Stimulated activated CD8-positive, alpha-beta memory T cell treated with anti-CD3 and anti-CD28 coated beads, Interleukin-7, amount 100 ng/mL, for 1 hour (primary cell): ENCODE measurements at regions not wholly inside any gene's neighbourhood (a gene's known extent, or its start where the extent isn't known, plus 50 kb on each side); places are given as distances from the start of the nearest gene placed in this dataset.
A peak's percentile ranks its signal among the peaks of the same experiment; 100 is the strongest.

Experiments used
- DNase-seq, 2 donors: peaks; one replicate each; pipeline ENCODE4 v3.0.0-alpha.2; 2020; ENCODE audit warnings: low read depth in 2 of 2

DNA sequence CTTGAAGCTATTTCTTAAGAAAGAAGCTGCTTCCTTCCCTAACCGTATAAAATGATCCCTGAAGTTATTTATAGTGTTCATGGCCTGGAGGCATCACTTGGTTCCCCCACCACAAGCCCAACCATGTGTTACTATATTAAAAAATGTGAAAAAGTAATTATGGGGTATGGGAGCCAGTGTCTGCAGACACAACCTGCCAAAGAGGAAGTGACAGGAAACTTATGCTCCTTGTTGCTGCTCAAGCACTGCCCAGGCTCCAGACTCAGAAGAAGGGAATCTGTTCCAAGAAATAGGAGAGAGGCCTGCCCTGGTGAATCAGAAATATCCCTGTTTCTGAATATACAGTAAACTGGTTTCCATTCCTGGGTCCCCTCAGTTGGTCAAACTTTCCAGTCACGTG is 217.2 kb upstream of the BMP4 start:
- DNase-seq, result no peak

DNA sequence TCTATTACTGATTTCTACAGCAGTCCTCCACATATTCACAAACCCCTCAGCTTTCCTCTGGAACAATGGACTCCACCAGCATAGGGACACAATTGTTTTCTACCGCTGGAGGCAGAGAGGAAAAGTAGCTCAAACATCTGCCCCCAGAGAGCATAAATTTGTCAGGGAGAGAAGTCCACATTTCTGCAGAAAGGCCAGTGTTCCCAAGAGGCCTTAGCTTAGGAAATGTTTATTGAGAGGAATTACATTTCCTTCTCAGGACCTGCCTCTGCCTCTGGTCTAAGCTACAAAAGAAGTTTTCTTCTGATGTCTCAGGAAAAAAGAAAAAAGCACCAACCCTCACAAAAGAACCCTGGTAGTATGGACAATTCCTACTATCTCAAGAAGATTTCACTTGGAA is 217.8 kb upstream of the BMP4 start:
- no peak for DNase-seq

DNA sequence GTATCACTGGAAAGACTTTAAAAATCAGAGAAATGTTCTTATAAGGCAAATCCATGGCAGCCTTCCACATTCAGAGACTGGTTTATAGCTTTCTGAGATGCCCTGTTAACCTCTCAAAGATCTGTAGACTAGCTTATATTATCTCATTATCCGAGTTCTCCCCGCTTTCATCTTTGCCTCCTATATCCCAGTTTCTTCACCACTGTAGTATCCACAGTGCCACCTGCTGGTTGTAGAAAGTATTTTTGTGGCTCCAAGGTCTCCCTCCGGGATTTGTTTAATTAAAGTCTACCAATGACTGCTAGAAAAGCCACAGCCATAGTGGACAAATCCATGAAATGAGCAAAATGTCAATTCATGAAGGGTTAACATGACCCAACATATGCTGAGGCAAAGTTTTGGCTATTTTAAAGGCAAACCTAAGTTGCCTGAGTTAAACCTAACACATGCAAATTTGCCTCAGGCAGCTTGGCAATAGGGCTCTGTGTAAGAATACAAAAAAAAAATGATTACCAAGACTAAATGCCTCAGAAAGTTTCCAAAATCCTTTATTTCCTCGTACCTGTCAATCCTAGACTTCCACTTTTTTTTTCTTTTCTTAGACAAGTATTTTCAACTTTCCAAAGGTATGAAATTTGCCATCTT is 218.8 kb upstream of the BMP4 start:
- peak in 1 of 2 donors; percentile 0 for DNase-seq

DNA sequence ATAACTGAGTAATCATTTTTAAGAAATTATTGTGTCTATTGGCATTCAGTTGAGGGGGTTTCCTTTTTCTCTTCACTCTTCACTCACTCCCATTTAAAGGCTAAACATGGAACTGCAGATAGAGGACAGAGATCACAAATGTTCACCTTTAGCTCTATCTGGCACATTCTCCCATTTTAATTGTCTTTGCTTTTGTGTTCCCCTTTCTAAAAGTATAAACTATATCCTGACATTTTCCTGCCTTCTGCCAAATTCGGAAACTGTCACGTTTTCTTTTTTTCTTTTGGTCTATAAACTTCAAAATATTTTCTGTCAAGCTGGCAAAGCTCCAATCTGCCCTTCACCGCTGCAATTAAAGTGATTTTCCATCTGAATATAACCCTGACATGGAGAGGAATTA is 219.8 kb upstream of the CDKN3 start:
- no peak for DNase-seq

DNA sequence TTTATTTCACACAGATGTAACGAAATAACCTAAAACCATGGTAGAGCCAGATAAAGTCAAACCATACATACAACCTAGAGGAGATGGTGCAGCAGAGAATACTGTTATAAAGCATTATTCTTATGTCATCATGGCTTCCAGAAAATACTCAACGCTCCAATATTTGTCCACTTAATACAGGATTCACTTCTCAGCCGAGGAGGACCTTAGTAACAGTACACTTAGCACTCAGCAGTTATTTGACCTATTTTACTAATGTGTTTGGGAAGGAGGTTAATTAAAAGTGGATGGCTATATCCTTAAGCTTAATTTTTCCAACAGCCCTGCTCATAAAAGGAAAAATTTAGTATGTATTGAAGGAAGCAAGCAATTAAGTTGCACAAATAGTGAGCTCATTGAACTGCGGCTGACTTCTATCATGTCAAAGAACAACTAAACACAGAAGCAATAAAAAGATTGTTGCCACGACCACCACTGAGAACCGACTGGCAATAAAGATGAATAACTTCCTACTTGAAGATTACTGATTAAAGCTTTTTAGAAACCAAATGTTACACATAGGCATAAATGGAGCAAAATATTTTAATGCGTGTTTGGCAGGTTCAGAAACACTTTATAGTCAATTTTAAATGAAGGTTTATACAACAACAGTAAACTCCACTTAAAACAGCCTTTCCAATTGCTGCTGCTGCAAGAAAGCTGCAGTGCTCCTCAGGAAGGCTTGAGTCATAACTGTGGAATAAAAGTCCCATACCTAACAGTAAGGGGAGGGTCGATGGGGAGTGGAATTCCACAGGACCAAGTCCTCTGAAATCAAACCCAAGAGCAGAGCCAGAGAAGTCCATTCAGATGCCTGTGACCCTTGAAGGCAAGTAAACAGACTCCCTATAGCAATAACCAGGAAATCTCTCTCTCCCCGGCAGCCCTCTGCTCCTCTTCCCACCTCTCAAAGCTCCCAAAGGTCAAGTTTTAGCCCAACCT is 218.9 kb upstream of the CDKN3 start:
- DNase-seq, result no peak

DNA sequence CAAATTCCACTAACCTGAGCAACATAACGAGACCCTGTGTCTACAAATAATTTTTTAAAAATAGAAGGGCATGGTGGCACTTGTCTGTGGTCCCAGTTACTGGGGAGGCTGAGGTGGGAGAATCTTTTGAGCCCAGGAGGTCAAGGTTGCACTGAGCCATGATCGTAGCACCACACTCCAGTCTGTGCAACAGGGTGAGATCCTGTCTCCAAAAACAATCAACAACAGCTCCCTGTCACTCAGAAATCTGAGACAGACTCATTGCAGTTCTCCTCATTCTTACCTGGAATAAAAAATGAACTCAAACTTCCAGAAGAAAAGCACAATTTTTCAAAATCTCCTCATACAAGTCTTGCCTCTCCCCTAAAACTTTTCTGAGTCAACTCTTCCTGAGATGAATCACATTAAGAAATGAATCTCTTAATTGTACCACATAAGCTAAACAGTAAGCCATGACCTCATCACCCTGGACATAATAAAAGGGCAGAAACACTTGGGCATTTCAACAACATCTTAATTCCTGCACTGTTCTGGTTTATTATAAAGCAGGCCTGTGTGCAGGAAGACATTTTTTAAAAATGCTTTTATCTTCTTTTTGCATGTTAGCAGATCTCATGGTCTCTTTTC is 214.3 kb upstream of the CDKN3 start:
- no peak for DNase-seq

DNA sequence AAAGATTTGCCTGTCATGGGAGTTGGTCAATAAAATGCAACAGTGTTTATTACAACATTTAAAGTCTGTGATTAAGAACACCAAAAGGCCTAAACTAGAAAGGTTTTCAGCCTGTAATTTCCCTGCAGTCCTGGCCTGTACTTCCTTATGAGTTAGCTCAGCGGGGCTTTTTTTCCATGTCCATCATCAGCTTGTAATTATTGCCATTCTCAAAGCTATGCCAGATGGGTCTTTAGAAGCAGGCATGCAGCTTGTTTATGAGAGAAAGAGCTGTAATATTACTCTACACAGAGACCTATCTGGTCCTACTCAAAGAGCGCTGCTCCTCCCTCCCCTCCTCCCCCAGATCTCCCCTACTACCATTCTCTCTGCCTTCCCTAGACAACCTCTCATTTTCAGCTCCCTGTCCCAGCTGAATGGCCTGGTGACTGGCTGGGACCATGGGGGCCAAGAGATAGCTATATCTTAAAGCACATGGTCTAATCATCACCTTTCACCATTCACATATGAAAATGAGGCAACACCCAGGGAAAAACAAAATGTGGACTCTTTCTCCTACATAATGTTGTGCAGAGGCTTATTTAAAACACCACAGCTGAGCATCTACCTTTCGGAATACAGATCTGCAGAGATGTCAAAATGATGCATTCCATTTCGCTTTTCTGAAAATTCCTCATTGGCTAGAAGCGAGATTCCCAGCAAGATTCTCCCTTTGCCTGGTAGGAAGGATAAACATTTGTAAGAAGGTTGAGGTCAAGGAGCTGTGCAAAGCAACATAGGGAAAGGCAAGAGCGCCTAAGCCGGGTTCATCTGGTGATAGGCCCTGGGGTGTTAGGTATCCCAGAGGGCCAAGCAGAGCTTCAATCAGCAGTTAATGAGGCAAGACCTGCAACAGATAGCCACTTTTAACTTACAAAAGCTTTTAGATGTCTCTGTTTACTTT is 209.7 kb upstream of the CDKN3 start:
- DNase-seq, result no peak

DNA sequence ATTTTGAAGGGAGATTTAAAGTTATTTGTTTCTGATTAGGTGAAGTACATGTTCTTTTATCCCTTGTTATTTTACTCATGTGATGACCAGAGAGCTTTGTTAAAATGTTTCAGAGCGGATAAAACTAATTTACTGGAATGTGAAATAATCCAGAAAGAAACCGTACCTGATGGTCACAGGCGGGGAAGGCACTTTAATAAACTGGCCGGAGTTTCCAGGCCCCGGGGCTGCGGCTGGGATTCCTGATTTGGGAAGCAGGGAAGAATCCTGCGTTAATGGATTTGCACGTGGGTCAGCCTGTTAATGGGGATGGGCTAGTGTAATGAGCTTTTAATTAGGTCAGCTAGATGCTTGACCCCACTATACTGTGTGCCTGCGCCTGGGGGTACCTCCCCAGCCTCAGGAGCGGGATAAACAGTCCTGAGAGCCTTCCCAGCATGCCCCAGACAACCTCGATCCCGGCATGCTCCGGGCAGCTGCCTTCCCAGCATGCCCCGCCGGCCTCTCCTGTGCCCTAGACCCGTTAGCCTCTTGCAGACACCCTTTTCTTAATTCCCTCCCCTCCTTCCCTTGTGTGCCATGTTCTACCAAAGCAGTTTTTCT is 208.6 kb upstream of the CDKN3 start:
- no peak for DNase-seq

DNA sequence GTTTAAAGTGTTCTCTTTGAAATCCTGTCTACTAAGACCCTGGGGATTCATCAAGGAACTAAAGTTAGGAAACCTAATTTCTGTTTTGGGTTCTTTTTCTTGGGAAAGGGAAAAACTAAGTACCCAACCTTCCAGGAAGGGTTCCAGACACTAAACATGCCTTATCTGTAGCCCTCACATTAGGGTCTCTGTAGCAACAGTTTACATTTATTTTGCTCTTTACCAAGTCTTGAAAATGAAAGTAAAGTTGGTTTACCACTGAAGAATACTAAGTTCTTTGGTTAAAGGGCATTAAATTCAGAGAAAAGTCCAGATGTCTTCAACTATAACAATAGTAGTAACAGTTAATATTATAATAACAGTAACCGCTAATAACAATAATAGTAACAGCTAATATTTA is 207.5 kb upstream of the CDKN3 start:
- DNase-seq, result no peak

DNA sequence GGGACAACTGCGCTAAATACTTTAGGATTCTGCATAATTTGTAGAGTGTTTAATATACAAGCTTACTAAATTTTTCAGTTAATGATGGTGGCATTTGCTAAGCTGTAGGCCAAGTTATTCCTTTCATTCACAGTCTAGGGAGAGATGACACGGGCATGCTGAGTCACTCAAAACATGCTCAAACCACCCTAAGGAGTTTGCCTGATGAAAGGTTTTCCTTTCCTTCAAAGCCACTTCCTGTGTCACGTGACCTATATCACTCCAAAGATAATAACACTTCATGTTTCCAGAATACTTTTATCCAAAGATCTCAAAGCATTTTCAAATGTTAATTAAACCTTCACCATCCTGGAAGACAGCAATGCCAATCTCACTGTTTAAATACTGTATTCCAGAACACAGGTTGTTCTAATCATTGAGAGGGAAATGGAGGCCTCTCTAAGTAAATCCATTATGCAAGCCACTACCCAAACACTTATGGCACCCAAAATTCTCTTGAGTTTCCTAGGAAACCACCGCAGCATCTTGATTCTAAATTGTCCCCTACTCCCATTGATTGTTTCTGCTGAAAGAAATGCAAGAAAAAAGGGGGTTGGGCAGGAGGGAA is 207.0 kb upstream of the CDKN3 start:
- no peak for DNase-seq

DNA sequence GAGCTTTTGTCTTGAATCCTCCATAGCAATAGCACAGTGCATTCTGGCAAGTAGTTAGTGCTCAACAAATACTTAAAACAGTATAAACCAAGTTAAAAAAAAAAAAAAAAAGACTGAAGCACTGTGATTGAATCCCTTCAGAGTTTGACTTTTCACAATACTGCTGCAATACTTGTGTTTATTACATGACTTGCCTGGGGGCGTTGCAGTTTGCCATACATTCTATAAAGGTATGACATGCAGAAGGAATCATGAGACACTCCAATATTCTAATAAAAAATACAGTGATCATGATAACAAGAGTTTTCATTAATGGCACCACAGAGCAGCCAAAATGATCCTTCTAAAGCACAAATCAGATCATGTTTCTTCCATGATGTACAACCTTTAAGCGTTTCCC is 205.0 kb upstream of the CDKN3 start:
- no peak for DNase-seq

DNA sequence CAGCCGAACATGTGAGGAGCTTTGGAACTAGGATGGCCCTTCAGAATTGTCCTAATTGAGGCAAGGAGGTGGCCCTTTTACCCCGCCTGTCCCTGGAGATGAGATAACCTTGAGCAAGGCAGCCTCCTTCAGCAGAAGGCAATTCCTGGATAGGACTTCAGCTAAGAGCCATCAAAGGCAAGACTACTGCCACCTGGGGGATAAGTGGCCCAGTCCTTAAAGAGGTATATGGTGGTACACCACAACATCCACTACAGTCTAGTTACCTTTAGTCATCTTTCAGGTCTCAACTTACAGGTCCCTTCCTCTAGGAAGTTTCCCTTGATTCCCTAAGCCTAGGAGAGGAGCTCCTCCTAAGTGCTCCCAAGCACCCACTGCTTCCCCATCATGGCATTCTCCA is 204.2 kb upstream of the CDKN3 start:
- no peak for DNase-seq

DNA sequence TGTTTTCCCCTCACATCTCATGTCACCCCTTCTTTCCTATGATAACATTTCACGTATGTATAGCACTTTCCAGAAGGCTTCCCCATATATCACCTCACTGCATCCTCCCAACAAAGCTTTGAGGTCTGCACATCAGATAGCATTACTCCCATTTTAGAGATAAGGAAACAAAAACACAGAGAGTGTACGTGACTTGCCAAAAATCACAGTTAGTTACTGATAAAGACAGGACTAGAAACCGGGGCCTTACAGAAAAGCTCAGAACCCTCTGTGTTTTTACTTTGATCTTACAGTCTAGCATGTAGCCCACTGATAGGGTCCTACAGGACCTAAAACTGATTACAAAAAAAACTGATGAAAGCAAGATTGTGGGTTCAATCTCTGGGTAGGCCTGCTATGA is 202.9 kb upstream of the CDKN3 start:
- DNase-seq, result no peak

DNA sequence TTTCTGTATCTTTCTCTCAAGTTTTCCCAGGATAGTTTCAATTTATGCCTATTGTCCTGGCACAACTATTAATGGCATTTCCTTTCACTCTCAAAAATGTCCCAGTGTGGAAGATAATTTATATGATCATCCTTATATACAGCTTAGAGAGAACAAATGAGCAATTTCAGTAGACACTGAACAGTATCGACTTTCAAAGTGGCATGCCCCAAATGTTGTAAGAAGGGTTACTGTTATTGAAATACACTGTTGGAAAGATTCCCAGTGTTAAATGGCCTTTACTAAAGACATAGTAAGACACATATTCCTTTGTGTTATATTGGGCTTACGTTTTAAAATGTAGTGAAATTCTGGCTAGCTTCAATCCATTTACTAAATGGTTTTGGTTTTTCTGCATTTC is 202.3 kb upstream of the CDKN3 start:
- DNase-seq, result no peak

DNA sequence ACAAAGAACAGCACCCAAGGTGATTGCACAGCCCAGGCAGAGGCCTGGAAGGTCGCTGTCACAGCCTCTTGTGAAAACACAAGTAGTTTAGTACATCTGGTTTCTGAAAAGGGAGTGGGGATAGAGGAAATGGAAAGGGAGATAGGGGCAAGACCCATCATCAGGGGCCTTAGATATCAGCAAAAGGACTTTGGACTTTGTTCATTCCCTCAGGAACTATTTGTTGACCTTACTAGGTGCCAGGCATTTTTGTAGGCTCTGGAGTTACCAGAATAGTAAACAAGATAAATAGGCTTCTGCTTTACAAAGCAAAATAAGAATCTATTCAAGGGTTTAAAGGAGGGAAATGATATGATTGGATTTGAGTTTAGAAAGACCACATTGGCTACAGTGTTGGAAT is 199.4 kb upstream of the CDKN3 start:
- DNase-seq, result no peak

DNA sequence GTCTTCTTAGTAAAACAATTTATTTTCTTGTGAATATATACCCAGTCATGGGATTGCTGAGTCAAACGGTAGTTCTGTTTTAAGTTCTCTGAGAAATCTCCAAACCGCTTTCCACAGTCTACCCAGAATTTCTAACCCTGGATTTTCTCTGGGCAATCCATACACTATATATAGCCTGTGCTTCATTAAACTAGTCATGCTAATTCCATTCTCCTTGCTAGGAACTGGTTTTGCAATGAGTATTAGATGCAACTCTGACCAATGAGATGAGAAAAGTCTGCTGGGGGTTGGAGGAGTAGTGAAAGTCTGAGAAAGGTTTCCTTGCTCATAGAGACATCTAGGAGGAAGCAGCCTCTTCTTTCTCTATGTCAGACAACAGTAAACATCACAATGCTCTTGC is 196.1 kb upstream of the CDKN3 start:
- no peak for DNase-seq

DNA sequence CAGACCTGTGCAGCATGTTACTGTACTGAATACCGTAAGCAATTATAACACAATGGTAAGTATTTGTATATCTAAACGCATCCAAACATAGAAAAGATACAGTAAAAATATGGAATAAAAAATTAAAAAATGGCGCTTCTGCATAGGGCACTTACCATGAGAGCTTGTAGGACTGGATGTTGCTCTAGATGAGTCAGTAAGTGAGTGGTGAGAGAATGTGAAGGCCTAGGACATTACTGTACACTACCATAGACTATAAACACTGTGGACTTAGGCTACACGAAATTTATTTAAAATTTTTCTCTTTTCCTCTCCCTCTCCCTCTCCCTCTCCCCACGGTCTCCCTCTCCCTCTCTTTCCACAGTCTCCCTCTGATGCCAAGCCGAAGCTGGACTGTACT is 194.5 kb upstream of the CDKN3 start:
- no peak for DNase-seq

DNA sequence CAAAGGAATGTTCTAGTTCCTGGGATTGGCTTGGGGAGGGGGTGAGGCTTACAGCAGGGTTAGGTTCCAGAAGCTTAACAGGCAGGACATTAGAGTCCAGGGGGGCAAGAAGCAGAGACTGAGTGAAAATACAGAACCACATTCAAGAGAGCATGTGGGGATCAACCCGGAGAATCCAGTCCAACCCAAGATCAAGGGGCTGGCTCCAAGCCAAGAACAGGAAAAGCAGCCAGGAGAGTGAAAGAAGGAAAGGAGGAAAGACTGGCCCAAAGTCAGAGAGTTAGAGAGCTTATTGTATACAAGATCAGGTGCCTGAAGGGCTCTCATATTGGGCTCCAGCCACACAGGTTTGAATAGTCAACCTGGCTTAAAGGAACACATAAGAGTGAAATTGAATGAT is 190.3 kb upstream of the CDKN3 start:
- no peak for DNase-seq

DNA sequence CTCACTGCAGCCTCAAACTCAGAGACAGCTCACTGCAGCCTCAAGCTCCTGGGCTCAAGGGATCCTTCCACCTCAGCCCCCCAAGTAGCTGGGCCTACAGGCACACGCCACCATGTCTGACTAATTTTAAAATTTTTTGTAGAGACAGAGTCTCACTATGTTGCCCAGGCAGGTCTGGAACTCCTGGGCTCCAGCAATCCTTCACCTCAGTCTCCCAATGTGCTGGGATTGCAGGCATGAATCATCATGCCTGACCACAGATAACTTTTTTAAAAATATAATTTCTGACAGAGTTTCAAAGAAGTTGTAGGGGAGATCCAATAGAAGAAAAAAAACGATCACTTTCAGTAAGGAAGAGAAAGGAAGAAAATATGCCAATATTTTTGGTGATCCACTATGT is 189.7 kb upstream of the CDKN3 start:
- no peak for DNase-seq

DNA sequence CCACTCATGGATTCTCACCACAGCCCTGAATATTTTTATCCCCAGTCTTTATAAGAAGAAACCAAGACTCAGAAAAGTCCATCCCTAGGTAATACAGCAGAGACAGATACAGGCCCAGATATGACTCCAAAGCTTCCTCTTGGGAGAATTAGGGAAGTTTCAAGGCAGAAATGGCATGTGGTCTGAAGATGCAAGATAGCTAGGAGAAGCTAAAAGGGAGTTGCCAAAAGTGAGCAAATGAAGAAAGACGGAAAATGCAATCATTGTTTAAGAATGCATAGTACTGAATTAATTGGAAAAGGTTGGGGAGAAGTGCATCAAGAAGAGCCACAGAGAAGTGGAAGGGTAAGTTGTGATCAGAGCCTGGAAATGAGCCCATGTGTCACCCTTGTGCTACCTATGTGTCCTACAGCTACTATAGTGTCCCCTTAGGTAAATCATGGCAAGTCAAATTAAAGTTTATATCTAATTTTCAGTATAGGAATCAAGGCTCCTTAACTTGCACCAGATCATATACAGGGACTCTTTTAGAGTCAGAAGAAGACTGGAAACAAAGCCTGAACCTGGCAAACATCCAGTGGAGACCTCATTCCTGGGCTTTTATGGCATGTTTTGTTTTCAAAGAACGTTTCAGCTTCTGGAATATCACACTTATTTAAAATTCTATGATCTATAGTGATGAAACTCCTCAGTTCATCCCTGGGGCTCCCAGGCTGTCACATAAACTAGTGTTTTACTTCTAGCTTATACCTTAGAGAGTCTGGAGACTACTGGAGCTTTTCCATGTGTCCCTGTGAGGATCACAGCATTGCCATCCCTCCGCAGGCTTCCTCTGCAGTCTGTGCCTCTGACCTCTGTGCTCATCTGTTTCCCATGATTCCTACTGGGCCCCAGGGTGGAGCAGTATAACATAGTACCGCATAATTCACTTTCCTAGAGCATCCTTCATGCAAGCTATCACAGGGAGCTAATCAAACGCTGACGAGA is 189.0 kb upstream of the CDKN3 start:
- DNase-seq, result no peak
